Left renal cortex interstitium (tissue), 4 donors: ENCODE measurements at regions not wholly inside any gene's neighbourhood (a gene's known extent, or its start where the extent isn't known, plus 50 kb on each side); places are given as distances from the start of the nearest gene placed in this dataset.

Source experiments
- DNase-seq, 4 donors: peaks; one replicate each; pipeline ENCODE4 v3.0.0-alpha.2; 2013; ENCODE audit warnings: low read depth in 4 of 4, low spot score in 2 of 4, missing footprints in 1 of 4

- DNase-seq, result no peak
Observed at GRCh38 chr18:73274812-73275621, 407.2 kb upstream of the NETO1 start.

GRCh38 chr18:73270920-73271634, 403.3 kb upstream of the NETO1 start:
- DNase-seq, result no peak

- DNase-seq, result no peak
Observed at GRCh38 chr18:73264562-73264921, 396.8 kb upstream of the NETO1 start.

- DNase-seq, result no peak
Observed at GRCh38 chr18:73261923-73262322, 394.1 kb upstream of the NETO1 start.

DNA sequence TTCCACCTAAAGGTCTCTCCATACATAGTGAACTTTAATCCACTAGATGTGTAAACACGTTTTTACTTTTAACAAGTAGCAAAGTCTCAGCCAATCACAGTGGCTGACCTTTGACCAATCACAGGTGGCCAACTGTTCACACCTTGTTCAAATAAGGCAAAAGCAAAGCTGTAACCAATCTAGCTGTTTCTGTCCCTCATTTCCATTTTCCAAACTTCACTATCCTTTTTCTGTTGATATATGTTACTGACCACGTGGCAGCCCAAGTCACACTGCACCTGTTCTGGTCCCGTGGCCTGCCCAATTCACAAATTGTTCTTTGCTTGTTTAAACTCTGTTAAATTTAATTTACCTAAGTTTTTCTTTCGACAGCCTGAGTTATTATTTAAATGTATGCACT, 393.5 kb upstream of the NETO1 start:
- no peak for DNase-seq

- no peak for DNase-seq
Observed at GRCh38 chr18:73258375-73259087, 390.7 kb upstream of the NETO1 start.

- no peak for DNase-seq
Observed at GRCh38 chr18:73254564-73254963, 386.8 kb upstream of the NETO1 start.

DNA sequence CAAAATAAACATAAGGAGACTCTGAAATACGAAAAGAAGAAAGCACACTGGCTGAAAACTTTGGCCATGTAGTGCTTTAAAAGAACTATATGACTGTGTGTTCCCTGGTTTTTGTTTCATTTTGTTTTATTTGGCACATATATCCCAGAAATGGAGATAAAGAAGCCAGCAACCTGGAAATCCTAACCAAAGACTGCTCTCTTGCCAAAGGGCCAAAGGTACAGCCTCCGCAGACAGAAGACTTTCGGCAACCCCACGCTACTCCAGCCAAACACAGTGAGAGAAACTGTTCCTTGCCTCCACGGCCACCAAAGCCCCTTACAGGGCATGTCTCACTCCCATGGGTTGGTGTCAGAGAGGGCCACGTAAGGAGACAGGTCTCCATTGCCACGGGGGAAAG, 381.2 kb upstream of the NETO1 start:
- no peak for DNase-seq

DNA sequence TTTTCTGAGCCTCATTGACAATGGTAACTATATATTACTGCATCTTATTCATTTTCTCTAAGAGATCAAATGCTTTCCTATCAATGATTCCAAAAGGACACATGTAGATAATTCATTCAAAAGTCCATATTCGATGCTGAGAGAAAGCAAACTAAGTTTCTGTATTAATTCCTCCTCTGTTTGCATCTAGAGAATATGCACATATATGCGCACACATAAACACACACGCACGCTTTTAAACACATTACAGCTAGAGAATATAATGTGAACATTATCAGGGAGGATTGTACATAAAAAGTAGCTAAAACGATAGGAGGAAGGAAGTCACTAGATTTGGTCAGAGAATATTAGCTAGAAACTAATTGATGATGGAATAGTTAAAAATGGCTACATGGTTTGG, 379.0 kb upstream of the NETO1 start:
- no peak for DNase-seq

DNA sequence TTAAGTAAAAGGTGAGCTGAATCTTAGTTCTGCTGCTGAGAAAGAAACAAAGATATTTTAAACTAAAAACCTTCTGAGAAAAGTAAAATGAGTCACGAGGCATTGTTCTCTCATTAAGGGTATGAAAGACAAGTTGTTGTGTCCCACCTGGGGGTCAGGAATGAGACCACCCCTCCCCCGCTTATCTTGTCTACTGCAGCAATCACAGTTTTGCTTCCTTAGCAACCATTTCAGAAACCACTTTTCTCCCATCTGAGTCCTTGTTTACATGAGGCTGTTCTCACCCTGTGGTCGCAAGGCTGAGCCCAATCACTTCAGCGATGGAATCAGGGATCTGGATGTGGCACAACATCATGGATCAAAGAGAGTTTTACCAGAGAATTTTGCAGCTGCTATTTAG, 377.6 kb upstream of the NETO1 start:
- DNase-seq, result no peak

DNA sequence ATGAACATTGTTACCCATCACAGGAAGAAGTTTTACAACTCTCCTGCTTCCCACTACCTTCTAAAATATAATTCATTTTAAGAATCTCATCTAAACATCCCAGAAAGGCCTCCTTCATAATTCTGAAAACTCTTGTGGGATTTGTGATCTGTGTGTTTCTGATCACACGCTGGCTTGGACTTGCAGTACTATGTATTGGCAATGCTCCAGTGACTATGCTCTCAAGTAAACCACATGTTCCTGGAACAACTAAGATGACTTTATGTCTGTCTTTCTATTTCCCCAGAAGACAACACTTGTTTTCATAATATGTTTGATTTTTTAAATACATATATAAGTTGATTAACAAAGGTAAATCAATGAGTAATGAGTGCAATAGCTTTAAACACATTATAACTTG, 376.6 kb upstream of the NETO1 start:
- DNase-seq, result no peak

DNA sequence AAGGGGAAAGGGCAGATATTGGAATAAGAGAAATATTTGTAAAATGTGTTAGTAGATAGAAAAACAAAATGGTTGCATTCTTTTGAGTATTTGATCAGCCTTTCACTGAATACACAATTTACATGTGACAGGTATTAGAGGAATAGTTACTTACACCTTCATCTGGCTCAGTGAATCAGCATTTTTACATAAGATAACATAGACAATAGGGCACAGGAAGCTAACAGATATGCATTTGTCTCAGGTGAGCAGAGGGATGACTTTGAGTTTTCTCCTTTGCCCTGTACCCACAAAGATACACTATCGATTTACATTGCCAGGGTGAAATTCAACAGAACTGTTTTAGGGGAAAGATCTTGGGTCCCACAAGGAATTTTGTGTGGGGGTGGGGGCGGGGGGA, 373.1 kb upstream of the NETO1 start:
- DNase-seq, result no peak

GRCh38 chr18:73235921-73236320, 368.1 kb upstream of the NETO1 start:
- no peak for DNase-seq

DNA sequence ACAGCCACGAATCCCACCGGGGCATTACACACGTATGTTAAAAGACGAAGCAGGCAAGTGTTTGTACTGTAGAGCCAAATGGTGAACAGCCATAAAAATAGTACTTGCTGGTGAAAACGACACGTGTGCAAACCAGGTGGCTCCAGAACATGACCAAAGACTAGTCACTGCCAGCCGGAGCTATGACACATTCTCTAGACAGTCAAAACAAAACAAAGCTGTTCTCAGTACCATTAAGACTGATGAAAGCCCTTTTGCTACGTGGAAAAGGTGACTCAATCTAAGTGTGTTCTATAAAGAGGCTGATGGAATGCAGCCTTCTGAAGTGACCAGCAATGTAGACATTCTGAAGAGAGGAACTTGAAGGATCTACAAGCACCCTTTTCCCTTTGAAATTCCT, 367.7 kb upstream of the NETO1 start:
- DNase-seq, result no peak

- DNase-seq, result no peak
Observed at GRCh38 chr18:73232933-73233332, 365.1 kb upstream of the NETO1 start.

DNA sequence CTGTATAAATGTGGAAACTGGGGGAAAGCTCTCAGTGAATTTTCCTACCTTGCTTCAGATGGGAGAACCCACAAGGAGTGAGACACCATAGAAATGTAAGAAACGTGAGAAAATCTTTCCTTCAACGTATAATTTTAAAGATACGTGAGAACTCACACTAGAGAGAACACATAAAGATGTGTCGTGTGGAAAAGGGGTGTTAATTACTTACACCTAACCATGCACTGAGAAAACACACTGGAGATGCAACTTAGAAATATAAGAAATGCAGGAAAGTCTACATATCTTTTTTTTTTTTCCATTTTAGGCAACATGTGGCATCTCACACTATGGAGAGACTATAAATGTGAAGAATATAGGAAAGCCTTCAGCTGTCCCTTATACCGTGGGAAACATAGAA, 352.9 kb upstream of the NETO1 start:
- no peak for DNase-seq

DNA sequence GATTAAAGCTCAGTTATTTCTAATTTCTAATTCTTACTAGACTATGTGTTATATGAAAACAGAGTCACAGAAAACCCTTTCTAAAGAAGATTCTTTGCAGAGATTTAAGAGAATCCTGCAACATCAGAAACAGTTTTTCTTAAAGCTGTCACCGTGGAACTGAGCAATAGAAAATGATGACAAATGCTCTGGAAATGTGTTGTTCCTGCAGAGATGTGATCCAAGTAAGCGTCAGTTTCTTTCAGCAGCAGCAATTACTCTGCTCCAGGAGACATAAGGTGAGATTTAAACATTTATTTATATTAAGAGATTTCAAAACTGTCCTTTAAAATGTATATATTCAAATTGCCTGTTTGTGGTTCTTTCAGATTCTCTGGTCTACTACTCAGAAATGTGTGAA, 350.5 kb upstream of the NETO1 start:
- no peak for DNase-seq

DNA sequence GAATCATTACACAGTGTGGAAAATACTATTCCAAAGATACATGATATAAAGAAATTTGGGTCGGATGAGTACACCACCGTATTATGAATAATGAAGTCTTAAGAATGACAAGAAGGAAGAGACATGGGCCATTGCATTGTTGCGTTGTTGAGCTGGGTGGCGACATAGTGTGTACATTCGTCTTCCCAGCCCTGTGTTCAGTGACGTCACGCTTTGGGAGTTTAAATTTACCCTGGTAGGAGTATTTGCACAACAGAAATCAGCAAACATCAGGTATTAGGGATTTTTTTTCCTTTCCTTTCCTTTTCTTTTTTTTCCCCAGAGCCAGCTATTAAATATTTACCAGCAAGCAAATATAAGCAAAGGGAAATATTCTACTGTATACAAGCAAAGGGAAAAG, 347.2 kb upstream of the NETO1 start:
- no peak for DNase-seq

DNA sequence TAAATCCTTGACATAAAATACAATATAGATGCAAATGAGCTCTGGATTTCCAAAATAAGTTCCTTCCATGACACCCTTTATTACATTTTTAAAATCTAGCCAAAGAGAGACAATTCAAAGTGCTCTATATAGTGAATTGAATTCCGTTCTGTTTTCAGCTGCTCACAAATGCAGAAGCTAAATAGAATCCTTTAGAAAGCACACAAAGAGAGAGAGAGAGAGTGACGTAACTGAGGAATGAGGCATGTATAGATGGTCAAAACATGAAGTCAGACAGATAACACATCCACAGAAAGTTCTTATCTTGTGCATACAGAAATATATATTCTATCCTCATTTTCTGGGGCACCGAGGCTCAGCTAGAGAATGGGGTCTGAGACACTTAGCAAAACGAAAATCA, 344.7 kb upstream of the NETO1 start:
- no peak for DNase-seq

GRCh38 chr18:73201940-73202339, 334.2 kb upstream of the NETO1 start:
- no peak for DNase-seq

GRCh38 chr18:73199151-73199550, 331.4 kb upstream of the NETO1 start:
- no peak for DNase-seq

- DNase-seq, result no peak
Observed at GRCh38 chr18:73189718-73190117, 321.9 kb upstream of the NETO1 start.
